H1 (cell line): ENCODE measurements at regions not wholly inside any gene's neighbourhood (a gene's known extent, or its start where the extent isn't known, plus 50 kb on each side); places are given as distances from the start of the nearest gene placed in this dataset.

Source experiments
- CTCF ChIA-PET: fragments of 300-600 bp; sonication (Branson Sonifier 250); formaldehyde crosslinking; loops from one replicate; lab custom pipeline; 2021; ENCODE audit not compliant: partially characterized antibody; lab: Charles Lee
- POLR2A ChIA-PET: fragments of 300-600 bp; sonication (Branson Sonifier 250); formaldehyde crosslinking; loops from one replicate; lab custom pipeline; 2021; ENCODE audit warnings: inconsistent platforms; ENCODE audit not compliant: partially characterized antibody; lab: Charles Lee
- DNase-seq, 2 experiments: peaks; one replicate each; pipeline versions ENCODE4 v3.0.0 to v3.0.0-alpha.2; 2010 to 2022; ENCODE audit warnings: low spot score in 2 of 2, low read depth in 1 of 2, mixed read lengths in 1 of 2
- FAIRE-seq: peaks from 2 replicates; lab custom pipeline; 2011; peaks lifted over from hg19 to GRCh38; lab: Jason Lieb, UNC
- H2AFZ ChIP-seq: 2 replicates; pipeline ENCODE4 v1.8.1; 2012; ENCODE audit warnings: low read length, inconsistent platforms
- H2AK5ac ChIP-seq: 2 replicates; pipeline ENCODE4 v1.6.1; 2013; ENCODE audit warnings: low read depth, low read length
- H2BK120ac ChIP-seq: replicated peaks from 2 replicates; pipeline ENCODE3; 2013; ENCODE audit warnings: low read depth, low read length, inconsistent platforms
- H2BK12ac ChIP-seq: 2 replicates; pipeline ENCODE4 v1.6.1; 2013; ENCODE audit warnings: low read depth, low read length
- H2BK15ac ChIP-seq: 2 replicates; pipeline ENCODE4 v1.6.1; 2013; ENCODE audit warnings: low read length
- H2BK20ac ChIP-seq: 2 replicates; pipeline ENCODE4 v1.6.1; 2013; ENCODE audit warnings: low read length
- H2BK5ac ChIP-seq: 2 replicates; pipeline ENCODE4 v1.6.1; 2013; ENCODE audit warnings: low read depth, low read length
- H3K14ac ChIP-seq: 2 replicates; pipeline ENCODE4 v1.6.1; 2013; ENCODE audit warnings: inconsistent platforms; ENCODE audit not compliant: insufficient read length
- H3K18ac ChIP-seq: 2 replicates; pipeline ENCODE4 v1.6.1; 2013; ENCODE audit warnings: low read length; ENCODE audit errors: extremely low read depth
- H3K23ac ChIP-seq: 2 replicates; pipeline ENCODE4 v1.6.1; 2013; ENCODE audit warnings: inconsistent platforms; ENCODE audit not compliant: insufficient read length
- H3K23me2 ChIP-seq: 2 replicates; pipeline ENCODE4 v1.6.1; 2013; ENCODE audit warnings: low read depth, low read length
- H3K27ac ChIP-seq: 2 replicates; pipeline ENCODE4 v1.6.1; 2011; ENCODE audit warnings: low read depth, low read length, inconsistent platforms
- H3K27me3 ChIP-seq, 4 experiments: replicated peaks in 1 of 4; 1 replicate in 1 of 4; 2 replicates in 3 of 4; pipeline versions ENCODE4 v1.6.1 to v1.8.1; 2011 to 2013; ENCODE audit warnings: low read length in 3 of 4, mild to moderate bottlenecking in 3 of 4, inconsistent platforms in 2 of 4, mixed read lengths in 2 of 4, moderate library complexity in 1 of 4; ENCODE audit not compliant: control insufficient read depth in 3 of 4, insufficient read depth in 3 of 4; ENCODE audit errors: extremely low read depth in 1 of 4
- H3K36me3 ChIP-seq, 4 experiments: 2 replicates each; pipeline versions ENCODE4 v1.6.1 to v1.8.1; 2011 to 2013; ENCODE audit warnings: mild to moderate bottlenecking in 4 of 4, low read length in 3 of 4, moderate library complexity in 2 of 4, control low read depth in 1 of 4, inconsistent platforms in 1 of 4; ENCODE audit not compliant: insufficient read depth in 4 of 4, control insufficient read depth in 2 of 4
- H3K4ac ChIP-seq: replicated peaks from 2 replicates; pipeline ENCODE3; 2013; ENCODE audit warnings: low read length, low read depth, mixed read lengths, inconsistent platforms; ENCODE audit not compliant: insufficient read length
- H3K4me1 ChIP-seq, 4 experiments: replicated peaks in 1 of 4; 1 replicate in 1 of 4; 2 replicates in 3 of 4; pipeline versions ENCODE4 v1.6.1 to v1.8.1; 2011 to 2013; ENCODE audit warnings: low read length in 3 of 4, inconsistent platforms in 2 of 4, mixed read lengths in 1 of 4; ENCODE audit not compliant: insufficient read depth in 4 of 4, control insufficient read depth in 3 of 4
- H3K4me2 ChIP-seq, 2 experiments: 2 replicates each; pipeline versions ENCODE4 v1.6.1 to v1.8.1; 2011 to 2013; ENCODE audit warnings: low read depth in 2 of 2, low read length in 2 of 2, control low read depth in 1 of 2, inconsistent platforms in 1 of 2, mild to moderate bottlenecking in 1 of 2; ENCODE audit not compliant: insufficient read depth in 1 of 2
- H3K4me3 ChIP-seq, 4 experiments: fragments of 200-600, 300-600 bp in 1 of 4; sonication (generic), shearing (Covaris generic), sonication (Bioruptor Twin) in 1 of 4; 2 replicates each; pipeline versions ENCODE4 v1.5.1 to v1.8.1; 2011 to 2016; ENCODE audit warnings: low read length in 4 of 4, low read depth in 3 of 4, control low read depth in 2 of 4, inconsistent platforms in 2 of 4, mild to moderate bottlenecking in 2 of 4, mixed read lengths in 1 of 4, moderate library complexity in 1 of 4; ENCODE audit not compliant: insufficient read depth in 2 of 4; ENCODE audit errors: extremely low read depth in 1 of 4
- H3K56ac ChIP-seq: replicated peaks from 2 replicates; pipeline ENCODE3; 2013; ENCODE audit warnings: low read depth, mild to moderate bottlenecking, mixed read lengths, low read length, inconsistent platforms; ENCODE audit not compliant: insufficient read length
- H3K79me1 ChIP-seq: 2 replicates; pipeline ENCODE4 v1.6.1; 2013; ENCODE audit warnings: low read depth, low read length, control low read depth
- H3K79me2 ChIP-seq, 2 experiments: 2 replicates each; pipeline versions ENCODE4 v1.6.1 to v1.8.1; 2012 to 2013; ENCODE audit warnings: low read length in 2 of 2, mild to moderate bottlenecking in 2 of 2, inconsistent platforms in 1 of 2; ENCODE audit not compliant: insufficient read depth in 2 of 2, control insufficient read depth in 1 of 2
- H3K9ac ChIP-seq, 4 experiments: replicated peaks in 1 of 4; 1 replicate in 1 of 4; 2 replicates in 3 of 4; pipeline versions ENCODE4 v1.6.1 to v1.8.1; 2011 to 2013; ENCODE audit warnings: low read depth in 3 of 4, low read length in 3 of 4, control low read depth in 2 of 4, mild to moderate bottlenecking in 2 of 4, moderate library complexity in 2 of 4, inconsistent platforms in 1 of 4; ENCODE audit errors: extremely low read depth in 1 of 4
- H3K9me3 ChIP-seq, 2 experiments: 2 replicates each; pipeline versions ENCODE4 v1.6.1 to v1.8.1; 2012 to 2013; ENCODE audit warnings: mild to moderate bottlenecking in 2 of 2, moderate library complexity in 2 of 2, control low read depth in 1 of 2, inconsistent platforms in 1 of 2, low read depth in 1 of 2, low read length in 1 of 2, mixed read lengths in 1 of 2; ENCODE audit not compliant: insufficient read depth in 2 of 2
- H4K20me1 ChIP-seq, 2 experiments: replicated peaks in 1 of 2; 2 replicates each; pipeline versions ENCODE3 to v1.8.1; 2011 to 2013; ENCODE audit warnings: inconsistent platforms in 2 of 2, low read length in 2 of 2, mild to moderate bottlenecking in 1 of 2; ENCODE audit not compliant: insufficient read depth in 2 of 2, control insufficient read depth in 1 of 2
- H4K5ac ChIP-seq: 2 replicates; pipeline ENCODE4 v1.6.1; 2013; ENCODE audit warnings: low read length, low read depth, mixed read lengths, inconsistent platforms; ENCODE audit not compliant: insufficient read length
- H4K8ac ChIP-seq: 2 replicates; pipeline ENCODE4 v1.8.0; 2013; ENCODE audit warnings: mild to moderate bottlenecking, moderate library complexity, low read length, inconsistent platforms; ENCODE audit not compliant: insufficient read depth; ENCODE audit errors: extremely low read depth
- H4K91ac ChIP-seq: replicated peaks from 2 replicates; pipeline ENCODE3; 2013; ENCODE audit warnings: low read length, mixed read lengths, inconsistent platforms; ENCODE audit not compliant: insufficient read length
- HDAC6 ChIP-seq: IDR thresholded peaks from one replicate; pipeline ENCODE4 v1.7.1; 2012; ENCODE audit warnings: low read depth, mild to moderate bottlenecking, inconsistent platforms, low read length, moderate library complexity
- RAD21 ChIP-seq, 2 experiments: IDR thresholded peaks in 1 of 2; conservative IDR thresholded peaks in 1 of 2; 2 replicates each; pipeline ENCODE4 v1.6.1; 2011; ENCODE audit warnings: low read depth in 2 of 2, low read length in 2 of 2, improper control_type of control experiment in 1 of 2, inconsistent platforms in 1 of 2, mild to moderate bottlenecking in 1 of 2, moderate library complexity in 1 of 2
- WGBS, 2 experiments: shearing (Covaris generic) in 1 of 2; methylation state at CpG; one replicate each; pipeline versions ENCODE4 v1.1.6 to v1.1.7; 2013 to 2015; ENCODE audit warnings: low lambda C conversion rate in 2 of 2, mixed read lengths in 2 of 2, inconsistent platforms in 1 of 2, low coverage in 1 of 2, missing lambda C conversion rate in 1 of 2; ENCODE audit not compliant: insufficient replicate concordance in 2 of 2, insufficient coverage in 1 of 2, insufficient read length in 1 of 2; ENCODE audit errors: extremely low coverage in 1 of 2, missing lambda C conversion rate in 1 of 2; 5-methylcytosine and 5-hydroxymethylcytosine counted together
- TF ChIP-seq, protein P1 (sequence below), 3 experiments: IDR thresholded peaks; 1 replicate in 2 of 3; 2 replicates in 1 of 3; pipeline versions ENCODE4 v1.5.1 to v1.6.1; 2011; ENCODE audit warnings: low read length in 3 of 3, mild to moderate bottlenecking in 3 of 3, inconsistent platforms in 2 of 3, low read depth in 1 of 3, moderate library complexity in 1 of 3; ENCODE audit not compliant: insufficient read depth in 1 of 3; ENCODE audit errors: control extremely low read depth in 1 of 3

- POLR2A ChIA-PET = no interaction called here
- 87% methylated on average over 3 of the region's 3 CpGs; no CpG with 5 or more reads in 1 of the 2 experiments for WGBS, 2 experiments
Measured at GRCh38 chr12:90163975-90164374, 455.3 kb upstream of the ATP2B1 start.

More at GRCh38 chr12:90163975-90164374, 455.3 kb upstream of the ATP2B1 start:
- no peaks in the 10 kb centered on the region for H3K79me2 ChIP-seq
- H3K36me3 ChIP-seq = no peaks in the 10 kb centered on the region
- FAIRE-seq (no peak), DNase-seq (no peak)
- no peaks in the 10 kb centered on the region for H3K27me3 ChIP-seq
- CTCF ChIA-PET = interaction anchor here (0.7 to 2.0 kb wide), 6 partner anchors 9 to 619 kb away, joined by 3 to 8 read pairs (median 4); no protein-coding TSS in a partner anchor
- no peak overlapping the region for H2AK5ac ChIP-seq
- no peak overlapping the region for H3K23ac ChIP-seq
- no peak overlapping the region for H2BK5ac ChIP-seq
- no peak overlapping the region for H2BK15ac ChIP-seq
- no peak overlapping the region for H3K18ac ChIP-seq
- no peak overlapping the region for H3K4me3 ChIP-seq
- no peak overlapping the region for H4K5ac ChIP-seq
- H3K9me3 ChIP-seq = peaks cover 5 to 8% of the 10 kb centered on the region in 2 experiments; a peak in 1 of 4 replicates
- no peak overlapping the region for H3K14ac ChIP-seq
- no peaks in the 10 kb centered on the region for H3K79me1 ChIP-seq
- H3K56ac ChIP-seq = no peak overlapping the region
- no peak overlapping the region for H2AFZ ChIP-seq
- H3K4ac ChIP-seq = no peak overlapping the region
- no peaks in the 10 kb centered on the region for H4K20me1 ChIP-seq
- H3K4me1 ChIP-seq = peaks cover 0 to 3% (median 0%) of the 10 kb centered on the region in 4 experiments; a peak in 1 of 7 replicates
- no peak overlapping the region for H2BK12ac ChIP-seq
- no peak overlapping the region for H2BK120ac ChIP-seq
- H4K91ac ChIP-seq = no peak overlapping the region
- no peak overlapping the region for H3K27ac ChIP-seq
- H3K23me2 ChIP-seq = no peaks in the 10 kb centered on the region
- no peak overlapping the region for H3K9ac ChIP-seq
- TF ChIP-seq RAD21 (IDR thresholded peaks at IDR 0.05 in 1 of 2, conservative IDR thresholded peaks at IDR 0.05 in 1 of 2; ENCODE audit: low read depth in 2 of 2, low read length in 2 of 2) = peak; percentile 52 to 58
- TF ChIP-seq, protein P1, sequence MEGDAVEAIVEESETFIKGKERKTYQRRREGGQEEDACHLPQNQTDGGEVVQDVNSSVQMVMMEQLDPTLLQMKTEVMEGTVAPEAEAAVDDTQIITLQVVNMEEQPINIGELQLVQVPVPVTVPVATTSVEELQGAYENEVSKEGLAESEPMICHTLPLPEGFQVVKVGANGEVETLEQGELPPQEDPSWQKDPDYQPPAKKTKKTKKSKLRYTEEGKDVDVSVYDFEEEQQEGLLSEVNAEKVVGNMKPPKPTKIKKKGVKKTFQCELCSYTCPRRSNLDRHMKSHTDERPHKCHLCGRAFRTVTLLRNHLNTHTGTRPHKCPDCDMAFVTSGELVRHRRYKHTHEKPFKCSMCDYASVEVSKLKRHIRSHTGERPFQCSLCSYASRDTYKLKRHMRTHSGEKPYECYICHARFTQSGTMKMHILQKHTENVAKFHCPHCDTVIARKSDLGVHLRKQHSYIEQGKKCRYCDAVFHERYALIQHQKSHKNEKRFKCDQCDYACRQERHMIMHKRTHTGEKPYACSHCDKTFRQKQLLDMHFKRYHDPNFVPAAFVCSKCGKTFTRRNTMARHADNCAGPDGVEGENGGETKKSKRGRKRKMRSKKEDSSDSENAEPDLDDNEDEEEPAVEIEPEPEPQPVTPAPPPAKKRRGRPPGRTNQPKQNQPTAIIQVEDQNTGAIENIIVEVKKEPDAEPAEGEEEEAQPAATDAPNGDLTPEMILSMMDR (IDR thresholded peaks at IDR 0.05; ENCODE audit: control extremely low read depth in 1 of 3, insufficient read depth in 1 of 3, low read depth in 1 of 3, low read length in 3 of 3) = peak; percentile 14 to 41 (median 21); a peak in 3 of 4 replicates
- TF ChIP-seq HDAC6 = no peak
- no peak overlapping the region for H2BK20ac ChIP-seq
- H3K4me2 ChIP-seq = no peak overlapping the region
- H4K8ac ChIP-seq = no peak overlapping the region
